Spleen (tissue), 7 donors: ENCODE measurements at regions not wholly inside any gene's neighbourhood (a gene's known extent, or its start where the extent isn't known, plus 50 kb on each side); places are given as distances from the start of the nearest gene placed in this dataset.

ENCODE experiments used
- CTCF ChIP-seq, 11 experiments: fragments of 200-600 bp in 7 of 11; fragments of 450-650 bp in 4 of 11; sonication (generic) in 4 of 11; IDR thresholded peaks in 8 of 11; conservative IDR thresholded peaks in 3 of 11; 1 replicate in 7 of 11; 2 replicates in 4 of 11; pipeline versions ENCODE4 v1.4.0 to v1.8.0; 2016 to 2021; ENCODE audit warnings: antibody characterized with exemption in 11 of 11, inconsistent platforms in 4 of 11, mild to moderate bottlenecking in 1 of 11
- POLR2AphosphoS5 ChIP-seq, 3 donors: sonication (generic); formaldehyde crosslinking; IDR thresholded peaks; one replicate each; pipeline ENCODE4 v1.5.1; 2017; ENCODE audit warnings: antibody characterized with exemption in 3 of 3
- donor health status: DM: no; HTN: no; CAD: no; lungs with moderate emphysema.
- donor health status: DM: no; HTN: no; CAD: no.
- donor health status: DM: no; HTN: no; CAD: no.

- no peak for TF ChIP-seq CTCF (IDR thresholded peaks at IDR 0.05 in 8 of 11, conservative IDR thresholded peaks at IDR 0.05 in 3 of 11)
- TF ChIP-seq POLR2AphosphoS5 (IDR thresholded peaks at IDR 0.05) = no peak
These were observed 96.8 kb downstream of the SNRPN start for GRCh38 chr15:25051399-25052154.
